ENCODE measurements at regions not wholly inside any gene's neighbourhood (a gene's known extent, or its start where the extent isn't known, plus 50 kb on each side); places are given as distances from the start of the nearest gene placed in this dataset.
"Not testable (repeated sequence)": the region's sequence is repeated elsewhere in the genome, so short reads cannot be mapped to it uniquely, and the experiment has no call there.

DNA sequence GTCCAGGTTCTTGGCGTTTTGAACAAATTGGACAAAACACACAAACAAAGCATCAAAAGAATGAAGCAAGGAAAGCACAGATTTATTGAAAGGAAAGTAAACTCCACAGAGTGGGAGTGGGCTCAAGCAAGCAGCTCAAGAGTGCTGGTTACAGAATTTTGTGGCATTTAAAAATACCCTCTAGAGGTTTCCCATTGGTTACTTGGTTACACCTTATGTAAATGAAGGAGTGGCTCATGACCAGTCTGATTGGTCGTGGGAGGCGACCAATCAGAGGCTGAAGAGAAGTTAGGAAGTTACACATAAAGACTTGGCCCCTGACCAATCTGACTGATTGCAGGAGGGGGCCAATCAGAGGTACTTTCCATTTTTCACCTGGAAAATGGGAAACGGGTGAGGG is 1373.8 kb upstream of the GOT2 start:
- DNase-seq, result no peak

DNA sequence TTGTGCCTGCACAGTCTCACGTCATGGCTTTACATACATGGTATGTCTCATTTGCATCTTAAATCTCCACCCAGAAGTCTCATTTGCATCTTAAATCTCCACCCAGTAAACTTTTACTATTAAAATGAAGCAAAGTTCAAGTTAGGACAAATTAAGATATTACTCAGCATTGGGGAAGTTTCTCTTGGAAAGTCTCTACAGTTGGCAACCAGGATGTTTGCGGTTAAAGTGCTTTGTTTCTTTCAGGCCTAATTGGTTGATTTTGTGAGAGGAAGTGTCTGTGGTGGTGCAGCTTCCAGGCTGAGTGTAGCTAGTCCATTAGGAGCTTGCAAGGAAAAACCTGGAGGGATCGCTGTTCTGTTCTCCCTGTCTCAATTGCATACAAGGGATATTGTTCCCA is 1373.3 kb upstream of the GOT2 start:
- no peak for DNase-seq

DNA sequence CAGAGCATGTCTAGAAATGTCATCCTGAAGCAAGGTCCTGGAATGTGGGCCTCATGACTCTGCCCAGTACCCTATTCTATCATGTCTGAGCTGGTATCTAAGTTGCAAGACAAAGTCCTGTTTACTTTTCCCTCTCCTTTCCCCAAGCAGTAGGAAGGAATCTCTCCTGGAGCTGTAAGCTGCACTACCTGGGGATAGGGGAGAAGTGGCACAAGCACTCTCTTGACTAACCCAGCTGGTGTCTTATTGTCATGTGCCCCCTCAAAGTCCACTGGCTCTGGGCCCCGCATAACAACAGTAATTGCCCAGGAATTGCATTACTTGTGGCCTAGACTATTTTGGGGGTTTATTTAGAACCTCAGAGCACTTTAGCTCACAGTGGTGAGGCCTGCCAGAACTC is 1366.3 kb upstream of the GOT2 start:
- no peak for DNase-seq

DNA sequence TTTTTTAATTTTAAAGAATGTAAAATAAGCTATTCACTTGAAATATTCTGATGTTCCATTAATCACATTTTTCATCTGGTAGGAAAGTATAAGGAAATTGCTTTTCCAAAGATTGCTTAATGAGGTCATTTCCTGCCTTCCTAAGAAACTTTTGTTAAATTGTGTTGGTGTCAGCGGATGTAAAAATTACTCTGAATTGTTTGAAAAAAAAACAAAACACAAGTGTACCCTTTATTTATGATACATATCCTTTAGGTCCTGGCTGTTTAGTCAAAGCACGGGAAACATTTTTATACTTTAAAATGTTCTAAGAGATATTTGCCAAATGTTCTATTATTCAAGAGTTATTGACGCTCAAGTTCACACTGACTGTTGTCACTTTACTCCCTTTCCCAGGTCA is 1357.4 kb upstream of the GOT2 start:
- no peak for DNase-seq

DNA sequence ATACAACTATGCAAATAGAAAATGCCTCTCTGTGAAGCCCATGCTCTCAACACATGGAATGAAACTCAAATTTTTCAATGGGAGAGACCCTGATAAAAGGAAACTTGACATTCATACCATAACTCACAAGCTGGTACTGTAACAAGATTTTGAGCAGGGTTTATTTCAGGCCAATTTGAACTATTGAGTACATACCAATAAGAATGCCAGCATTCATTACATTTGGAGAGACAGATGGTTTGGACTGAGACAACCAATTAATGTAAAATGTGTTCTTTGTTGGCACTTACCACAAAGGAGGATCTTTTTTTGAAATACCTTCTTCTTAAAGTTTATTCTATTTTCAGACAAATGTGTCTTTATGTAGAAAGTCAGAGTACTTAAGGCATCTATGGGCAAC is 1357.0 kb upstream of the GOT2 start:
- no peak for DNase-seq

- no peak for DNase-seq
Observed at GRCh38 chr16:60087530-60087929, 1353.4 kb upstream of the GOT2 start.

GRCh38 chr16:60078819-60079218 is 1344.7 kb upstream of the GOT2 start:
- DNase-seq, result not testable (repeated sequence)

DNA sequence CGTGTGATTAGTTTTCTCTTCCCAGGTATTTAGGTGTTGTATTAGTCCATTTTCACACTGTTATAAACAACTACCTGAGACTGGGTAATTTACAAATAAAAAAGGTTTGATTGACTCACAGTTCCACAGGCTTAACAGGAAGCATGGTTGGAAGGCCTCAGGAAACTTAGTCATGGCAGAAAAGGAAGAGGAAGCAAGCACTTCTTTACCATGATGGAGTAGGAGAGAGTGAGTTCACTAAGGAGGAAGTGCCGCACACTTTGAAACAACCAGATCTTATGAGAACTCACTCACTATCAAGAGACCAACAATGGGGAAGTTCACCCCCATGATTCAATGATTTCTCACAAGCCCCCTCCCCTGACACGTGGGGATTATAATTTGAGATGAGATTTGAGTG is 1343.7 kb upstream of the GOT2 start:
- no peak for DNase-seq

- DNase-seq, result no peak
Observed at GRCh38 chr16:60074378-60074777, 1340.3 kb upstream of the GOT2 start.

- no peak for DNase-seq
Observed at GRCh38 chr16:60073376-60073775, 1339.3 kb upstream of the GOT2 start.

DNA sequence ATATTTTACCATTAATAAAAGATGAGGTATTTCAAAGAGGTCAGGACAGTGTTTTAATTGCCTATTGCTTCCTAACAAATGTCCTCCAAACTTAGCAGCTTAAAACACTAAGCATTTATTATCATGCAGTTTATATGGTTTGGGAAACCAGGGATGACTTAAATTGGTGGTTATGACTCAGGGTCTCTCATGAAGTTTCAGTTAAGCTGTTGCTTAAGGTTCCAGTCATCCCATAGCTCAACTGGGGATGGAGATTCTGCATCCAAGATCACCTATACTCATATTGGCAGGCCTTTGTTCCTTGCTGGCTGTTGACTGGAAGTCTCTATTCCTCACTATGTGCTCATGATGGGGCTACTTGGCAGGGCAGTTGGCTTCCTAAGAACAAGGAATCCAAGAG is 1329.9 kb upstream of the GOT2 start:
- DNase-seq, result no peak

DNA sequence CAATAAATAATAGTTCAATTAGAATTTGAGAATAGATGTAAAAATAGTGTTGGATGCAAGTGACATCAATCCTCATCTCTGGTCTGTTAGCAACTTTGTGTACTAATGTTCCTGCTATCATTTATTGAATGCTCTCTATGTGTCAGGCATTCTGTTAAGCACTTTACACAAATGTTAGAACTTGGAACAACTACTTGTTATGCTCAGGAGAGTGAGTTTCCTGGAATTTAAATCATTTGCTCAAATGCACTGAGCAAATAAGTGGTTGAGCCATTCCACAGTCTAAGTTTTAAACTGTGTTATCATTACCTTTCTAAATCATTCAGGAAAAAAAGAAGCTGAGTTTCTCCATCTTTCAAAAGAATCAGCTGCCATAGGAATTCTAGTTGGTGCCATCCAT is 1327.3 kb upstream of the GOT2 start:
- no peak for DNase-seq

DNA sequence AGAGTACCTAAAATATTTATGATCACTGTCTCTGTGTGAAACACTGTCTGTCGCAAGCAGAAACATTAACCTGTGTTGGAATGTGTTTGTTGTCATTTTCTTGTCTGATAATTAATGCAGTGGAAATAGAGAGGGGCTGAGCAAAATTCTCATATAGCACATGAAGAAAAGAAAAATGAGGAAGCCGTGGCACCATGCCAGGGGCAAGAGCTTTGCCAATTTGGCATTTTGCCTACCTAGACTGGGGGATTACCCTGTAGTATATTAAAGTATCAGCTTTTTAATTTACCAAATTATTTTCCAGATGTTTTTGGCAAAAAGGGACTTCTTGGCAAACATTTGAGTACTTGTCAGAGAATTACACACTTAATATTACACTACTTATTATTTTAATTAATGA is 1326.6 kb upstream of the GOT2 start:
- DNase-seq, result no peak

GRCh38 chr16:60059141-60059540 is 1325.0 kb upstream of the GOT2 start:
- DNase-seq, result no peak

GRCh38 chr16:60041671-60042070 is 1307.6 kb upstream of the GOT2 start:
- no peak for DNase-seq

- DNase-seq, result no peak
Observed at GRCh38 chr16:60031740-60032139, 1297.6 kb upstream of the GOT2 start.

DNA sequence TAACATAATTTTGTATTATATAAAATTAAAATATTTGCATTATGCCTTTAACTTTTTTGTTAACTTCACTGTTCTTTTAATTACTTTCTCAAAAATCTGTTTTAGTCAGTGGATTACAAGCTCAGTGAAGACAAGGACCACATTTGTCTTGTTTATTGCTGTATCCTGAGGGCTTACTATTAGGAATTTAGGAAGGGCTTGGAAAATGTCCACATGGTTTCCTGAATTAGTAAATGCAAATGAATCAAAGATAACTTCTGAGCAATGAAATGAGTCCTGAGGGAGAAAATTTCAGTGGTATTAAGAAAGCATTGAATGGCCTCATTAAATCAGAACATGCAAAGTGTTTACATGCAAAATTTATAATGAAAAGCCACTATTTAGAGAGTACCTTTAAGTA is 1293.2 kb upstream of the GOT2 start:
- DNase-seq, result no peak

DNA sequence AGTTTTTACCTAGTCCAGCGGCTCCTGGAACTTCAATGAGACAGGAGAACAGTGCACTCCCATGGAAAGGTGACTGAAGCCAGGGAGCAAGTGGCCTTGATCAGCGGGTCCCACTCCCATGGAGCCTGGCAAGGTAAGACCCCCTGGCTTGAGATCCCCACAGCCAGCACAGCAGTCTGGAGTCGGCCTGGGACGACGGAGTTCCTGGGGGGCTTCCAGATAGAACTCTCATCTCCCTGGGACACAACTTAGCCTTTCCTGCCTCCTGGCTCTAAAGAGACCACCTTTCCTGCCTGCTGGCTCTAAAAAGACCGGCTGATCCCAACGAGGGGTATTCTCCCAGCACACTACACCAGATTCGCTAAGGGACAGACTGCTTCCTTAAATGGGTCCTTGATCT is 1279.0 kb upstream of the GOT2 start:
- no peak for DNase-seq

GRCh38 chr16:60001523-60001922 is 1267.4 kb upstream of the GOT2 start:
- DNase-seq, result no peak

DNA sequence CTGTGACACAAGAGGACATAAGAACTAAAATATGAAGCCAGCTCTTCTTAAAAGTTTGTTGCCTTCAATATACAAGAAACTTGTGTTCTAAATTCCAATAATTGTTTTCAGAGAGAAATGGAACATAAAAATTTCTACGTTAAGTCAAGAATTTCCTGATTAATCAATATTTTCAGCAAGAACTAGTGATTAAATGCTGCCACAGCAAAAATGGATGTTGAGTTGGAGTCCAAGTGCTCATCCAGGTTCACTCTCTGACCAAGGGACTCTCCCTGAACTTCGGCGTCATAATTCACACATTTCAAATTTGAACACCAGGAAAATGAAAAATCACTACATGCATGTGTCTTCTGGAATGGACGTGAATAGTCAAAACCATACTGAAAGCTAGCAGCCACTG is 1263.6 kb upstream of the GOT2 start:
- DNase-seq, result no peak

DNA sequence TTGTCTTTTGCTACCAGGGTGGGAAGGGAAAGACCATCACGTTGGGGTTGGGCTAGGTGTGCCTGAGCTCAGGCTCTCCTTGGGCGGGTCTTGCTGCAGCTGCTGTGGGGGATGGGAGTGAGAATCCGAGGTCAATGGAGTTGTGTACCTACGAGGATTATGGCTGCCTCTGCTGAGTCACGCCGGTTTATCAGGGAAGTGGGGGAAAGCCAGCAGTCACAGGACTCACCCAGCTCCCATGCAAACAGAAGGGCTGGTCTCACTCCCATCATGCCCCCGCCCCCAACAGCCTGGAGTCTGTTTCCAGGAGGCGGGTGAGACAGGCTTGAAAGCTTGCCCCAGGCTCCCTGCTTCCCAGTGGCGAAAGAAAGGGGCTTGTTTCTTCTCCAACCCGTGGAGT is 1259.0 kb upstream of the GOT2 start:
- DNase-seq, result no peak

DNA sequence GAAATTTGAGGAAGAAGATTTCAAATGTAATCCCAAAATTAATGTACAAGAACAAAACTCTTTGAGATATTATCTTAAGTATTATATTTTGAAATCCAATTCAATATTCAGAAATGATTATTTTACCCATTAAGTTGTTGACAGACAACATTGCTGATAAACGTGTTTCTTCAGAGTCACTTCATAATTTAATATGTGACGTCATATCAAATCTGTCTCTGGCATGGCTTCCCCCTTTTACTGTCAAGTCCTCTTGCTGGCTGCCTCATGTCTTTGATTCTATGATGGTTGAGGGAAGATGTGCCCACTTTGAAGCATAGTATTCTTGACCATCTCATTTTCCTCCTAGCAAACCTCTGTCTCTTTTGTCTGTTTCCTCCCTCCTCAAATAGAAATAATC is 1257.1 kb upstream of the GOT2 start:
- no peak for DNase-seq

GRCh38 chr16:59988591-59988990 is 1254.5 kb upstream of the GOT2 start:
- DNase-seq, result no peak

GRCh38 chr16:59975953-59976352 is 1241.8 kb upstream of the GOT2 start:
- DNase-seq, result no peak

DNA sequence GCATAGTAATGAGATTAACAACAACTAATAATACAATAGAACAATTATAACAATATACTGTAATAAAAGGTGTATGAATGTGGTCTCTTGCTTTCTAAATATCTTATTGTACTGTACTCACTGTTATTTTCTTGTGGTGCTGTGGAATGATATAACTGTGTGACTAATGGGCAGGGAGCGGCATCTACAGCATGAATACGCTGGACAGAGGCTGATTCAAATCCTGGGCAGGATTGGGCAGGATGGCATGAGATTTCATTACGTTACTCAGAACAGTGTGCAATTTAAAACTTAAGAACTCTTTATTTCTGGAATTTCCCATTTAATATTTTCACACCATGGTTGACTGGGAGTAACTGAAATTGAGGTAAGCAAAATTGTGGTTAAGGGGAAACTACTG is 1239.8 kb upstream of the GOT2 start:
- no peak for DNase-seq

DNA sequence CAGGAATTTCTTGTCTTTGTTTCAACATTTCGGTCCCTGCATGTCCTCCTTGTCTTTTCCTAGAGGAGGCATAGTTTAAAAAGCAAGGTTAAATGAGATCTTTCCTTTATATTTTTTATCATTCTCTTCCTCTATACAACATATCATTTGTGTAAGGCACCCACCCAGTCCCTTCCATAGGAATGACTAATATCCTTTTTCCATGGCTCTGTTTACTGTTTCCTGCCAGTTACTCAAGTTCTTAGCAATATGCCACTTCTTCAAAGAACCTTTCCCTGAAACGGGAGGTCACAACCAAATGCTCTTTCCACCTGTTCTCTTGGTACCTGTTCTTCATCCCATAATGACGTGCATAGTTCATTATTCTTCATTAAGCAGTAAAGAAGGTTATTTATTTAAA is 1237.1 kb upstream of the GOT2 start:
- no peak for DNase-seq
